NCI-H1436 (cell line): ENCODE measurements at regions not wholly inside any gene's neighbourhood (a gene's known extent, or its start where the extent isn't known, plus 50 kb on each side); places are given as distances from the start of the nearest gene placed in this dataset.
"Not testable (repeated sequence)": the region's sequence is repeated elsewhere in the genome, so short reads cannot be mapped to it uniquely, and the experiment has no call there.

Source experiments
- DNase-seq: peaks from one replicate; lab custom pipeline; 2025; lab: John Stamatoyannopoulos, UW

GRCh38 chr13:111501596-111502535 lies 181.4 kb downstream of the TEX29 start:
- DNase-seq = not testable (repeated sequence)

DNA sequence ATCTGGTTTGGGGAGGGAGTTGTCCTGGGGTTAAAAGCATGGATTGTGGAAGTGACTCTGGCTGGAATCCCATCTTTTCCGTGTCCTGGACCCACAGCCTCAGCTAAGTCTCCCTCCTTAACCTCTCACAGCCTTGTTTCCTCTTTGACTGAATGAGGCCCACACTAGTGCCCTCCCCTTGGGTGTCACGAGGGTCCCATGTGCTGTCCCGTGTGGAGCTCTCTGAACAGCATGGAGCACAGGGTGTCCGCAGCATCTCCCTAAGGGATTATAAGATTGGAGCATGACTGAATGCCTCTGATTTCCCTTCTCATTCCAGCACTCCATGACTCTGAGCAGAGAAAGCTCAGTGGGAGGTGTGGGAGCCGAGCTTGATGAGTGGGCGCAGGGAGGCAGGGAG lies 182.5 kb downstream of the TEX29 start:
- no peak for DNase-seq

- DNase-seq = no peak
Observed at GRCh38 chr13:111503376-111503775, 182.9 kb downstream of the TEX29 start.

DNA sequence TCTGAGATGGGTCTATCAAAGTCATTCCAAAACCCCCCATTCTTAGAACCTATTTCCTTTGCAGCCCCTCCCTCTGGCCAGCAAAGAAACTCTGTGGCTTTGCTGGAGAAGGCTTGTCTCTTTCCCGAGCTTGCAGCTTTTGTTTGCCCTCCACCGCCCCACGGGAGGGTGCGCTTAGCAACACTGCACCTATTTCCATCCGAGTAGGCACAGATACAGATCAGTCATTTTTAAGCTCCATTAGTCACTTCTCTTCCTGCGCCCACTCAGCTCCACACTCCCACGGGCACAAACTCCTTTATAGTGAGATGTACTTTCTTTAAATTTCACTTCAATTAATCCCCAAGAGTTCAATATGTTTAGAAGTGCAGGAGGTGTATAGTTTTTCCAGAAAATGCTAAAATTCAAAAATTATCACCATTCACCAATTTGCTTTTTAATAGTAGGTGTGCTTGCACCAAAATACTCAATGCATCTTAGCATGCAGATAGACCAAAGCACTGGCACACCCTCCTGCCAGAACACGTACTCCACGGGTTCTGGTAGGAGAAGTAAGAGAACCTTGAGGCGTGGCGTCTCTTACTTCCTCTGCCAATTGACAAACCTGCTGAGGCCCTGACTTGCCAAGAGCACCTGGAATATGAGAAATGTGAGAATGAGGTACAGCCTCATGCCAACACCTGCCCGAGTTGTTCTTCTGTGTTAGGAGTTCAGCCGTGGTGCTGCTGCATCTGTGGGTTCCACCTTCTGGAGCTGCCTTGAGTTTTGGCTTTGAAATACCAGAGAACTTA lies 183.7 kb downstream of the TEX29 start:
- DNase-seq = no peak

- no peak for DNase-seq
Observed at GRCh38 chr13:111505175-111505777, 184.8 kb downstream of the TEX29 start.

- no peak for DNase-seq
Observed at GRCh38 chr13:111506125-111506524, 185.7 kb downstream of the TEX29 start.

DNA sequence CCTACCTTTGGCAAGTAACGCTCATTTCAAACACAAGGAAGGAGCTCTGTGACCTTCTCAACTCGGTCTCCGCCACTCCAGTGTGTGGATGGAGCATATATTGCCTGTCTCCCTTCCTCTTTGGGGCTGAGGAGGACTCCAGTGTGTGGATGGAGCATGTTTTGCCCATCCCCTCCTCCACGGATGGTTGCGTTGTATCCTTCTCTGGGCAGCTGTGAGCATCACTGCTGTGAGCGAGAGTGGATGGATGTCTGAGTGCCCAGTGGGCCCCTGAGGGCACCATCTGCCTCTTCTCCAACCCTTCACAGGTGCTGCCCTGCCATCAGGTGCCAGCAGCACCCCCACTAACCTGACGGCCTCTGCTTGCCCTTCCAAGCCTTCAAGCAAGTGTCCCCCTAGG lies 186.2 kb downstream of the TEX29 start:
- DNase-seq = no peak

DNA sequence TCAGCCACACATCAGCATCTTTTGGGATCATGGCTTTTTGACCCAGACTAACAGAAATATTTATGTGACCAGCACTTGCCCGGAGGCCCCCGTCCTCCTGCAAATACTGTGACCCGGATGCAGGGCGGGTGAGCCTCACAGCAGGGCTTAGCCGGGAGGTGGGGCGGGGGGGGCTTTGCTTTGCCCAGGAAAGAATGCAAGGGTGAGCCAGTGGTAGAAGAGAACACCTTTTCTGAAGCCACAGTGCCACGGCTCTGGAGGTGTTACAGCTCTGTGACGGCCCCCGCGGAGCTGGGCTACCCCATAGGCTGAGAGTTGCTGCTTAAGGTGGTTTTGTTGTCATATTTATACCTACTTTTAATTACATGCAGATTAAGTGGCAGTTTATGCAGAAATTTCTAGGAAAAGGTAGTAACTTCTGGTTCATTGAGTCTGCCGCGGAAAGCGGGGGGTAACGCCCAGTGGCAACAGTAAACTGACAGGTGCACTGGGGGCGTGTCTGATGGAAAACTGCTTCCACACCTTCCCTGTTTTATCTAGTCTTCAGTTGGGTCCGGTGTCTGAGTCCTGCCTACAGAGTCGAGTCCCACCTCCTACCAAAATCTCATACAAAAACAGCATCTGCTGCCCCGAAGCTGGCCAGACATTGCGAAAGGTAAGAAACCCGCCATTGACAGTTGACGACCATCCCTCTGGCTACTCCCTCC lies 187.9 kb downstream of the TEX29 start:
- DNase-seq = peak; percentile 49

- peak; percentile 46 for DNase-seq
Observed at GRCh38 chr13:111508902-111509509, 188.6 kb downstream of the TEX29 start.

GRCh38 chr13:111510502-111511218 lies 190.2 kb downstream of the TEX29 start:
- no peak for DNase-seq

DNA sequence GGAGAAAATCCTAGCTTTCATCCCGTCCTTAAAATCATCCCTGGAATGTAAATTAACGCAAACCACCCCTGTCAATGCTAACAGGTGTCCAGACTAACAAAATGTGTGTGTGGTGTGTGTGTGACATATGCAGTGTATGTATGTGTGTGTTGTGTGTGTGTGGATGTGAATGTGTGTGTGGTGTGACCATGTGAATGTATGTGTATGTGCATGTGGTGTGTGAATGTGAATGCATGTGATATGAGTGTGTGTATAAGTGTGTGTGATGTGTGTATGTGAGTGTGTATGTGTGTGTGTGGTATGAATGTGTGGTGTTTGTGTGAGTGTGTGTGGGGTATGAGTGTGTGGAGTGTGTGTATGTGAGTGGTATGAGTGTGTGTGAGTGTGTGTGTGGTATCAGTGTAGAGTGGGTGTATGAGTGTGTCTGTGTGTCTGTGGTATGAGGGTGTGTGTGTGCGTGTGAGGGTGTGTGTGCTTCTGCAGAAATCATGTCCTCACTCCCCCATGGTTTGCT lies 190.8 kb downstream of the TEX29 start:
- no peak for DNase-seq

- DNase-seq = no peak
Observed at GRCh38 chr13:111511805-111512504, 191.5 kb downstream of the TEX29 start.

DNA sequence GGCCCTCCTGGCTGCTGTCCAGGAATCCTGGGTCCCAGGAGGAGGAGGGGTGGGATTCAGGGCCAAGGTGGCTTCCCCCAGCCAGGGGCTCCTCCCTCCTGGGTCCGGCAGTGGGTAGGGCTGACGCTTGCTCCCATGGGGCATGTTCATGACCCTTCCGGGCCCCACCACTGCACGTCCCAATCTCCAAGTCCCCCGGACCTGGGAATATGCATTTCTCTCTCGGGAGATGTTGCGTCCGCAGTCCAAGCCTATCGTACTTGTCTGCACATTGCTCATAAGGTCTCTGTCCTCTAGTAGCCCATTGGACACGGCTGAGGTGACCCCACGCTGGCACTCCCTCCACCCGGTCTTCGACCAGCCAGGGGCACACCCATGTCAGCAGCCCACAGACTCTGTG lies 192.3 kb downstream of the TEX29 start:
- DNase-seq = no peak

GRCh38 chr13:111513766-111514609 lies 193.5 kb downstream of the TEX29 start:
- no peak for DNase-seq

DNA sequence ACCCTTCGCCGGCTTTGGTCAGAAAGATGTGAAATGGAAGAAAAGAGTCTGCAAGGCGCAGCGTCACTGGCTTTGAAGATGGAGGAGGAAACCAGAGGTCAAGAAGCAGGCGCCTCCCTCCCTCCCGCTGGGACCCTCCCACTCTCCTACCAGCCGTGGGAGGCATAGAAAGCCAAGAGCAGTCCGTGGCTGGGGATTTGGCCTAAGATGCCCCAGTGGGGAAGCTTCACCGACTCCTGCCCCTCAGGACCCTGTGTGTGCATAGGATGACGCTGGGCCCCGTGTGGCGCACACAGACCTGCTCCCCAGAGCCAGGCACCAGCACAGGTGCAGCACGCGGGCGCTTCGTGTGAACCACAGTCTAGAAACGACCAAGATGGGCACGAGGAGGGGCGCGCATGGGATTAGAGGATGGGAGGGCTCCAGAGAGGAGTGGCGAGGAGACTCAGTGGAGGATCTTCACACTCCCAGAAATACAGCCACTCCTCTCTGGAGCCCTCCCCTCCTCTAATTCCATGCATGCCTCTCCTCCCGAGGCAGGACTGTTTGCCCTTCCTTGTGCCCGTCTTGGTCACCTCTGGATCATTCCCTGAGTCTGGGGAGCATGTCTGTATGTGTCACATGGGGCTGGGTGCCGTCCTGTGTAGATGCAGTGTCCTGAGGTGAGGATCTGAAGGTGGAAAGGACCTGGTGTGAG lies 194.3 kb downstream of the TEX29 start:
- no peak for DNase-seq

GRCh38 chr13:111515307-111515617 lies 194.8 kb downstream of the TEX29 start:
- DNase-seq = no peak

DNA sequence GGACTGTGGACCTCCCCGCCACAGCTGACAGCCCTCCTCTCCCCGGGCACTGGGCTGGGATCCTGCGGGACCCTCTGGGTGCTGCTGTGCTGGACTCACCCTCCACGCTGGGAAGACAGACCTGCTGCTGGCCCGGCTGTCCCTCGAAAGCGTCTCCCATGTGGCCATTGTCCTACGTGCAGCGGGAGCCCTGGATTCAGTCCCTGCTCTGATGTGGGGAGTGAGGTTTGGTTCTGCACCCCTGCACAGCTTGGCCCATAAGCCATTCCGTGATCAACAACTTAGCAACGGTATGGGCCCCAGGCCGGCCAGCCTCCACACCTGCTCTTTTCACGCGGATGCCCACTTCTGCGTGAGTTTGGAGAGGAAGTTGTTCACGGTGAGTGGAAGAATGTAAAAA lies 195.2 kb downstream of the TEX29 start:
- no peak for DNase-seq
